ENCODE measurements at regions not wholly inside any gene's neighbourhood (a gene's known extent, or its start where the extent isn't known, plus 50 kb on each side); places are given as distances from the start of the nearest gene placed in this dataset.

DNA sequence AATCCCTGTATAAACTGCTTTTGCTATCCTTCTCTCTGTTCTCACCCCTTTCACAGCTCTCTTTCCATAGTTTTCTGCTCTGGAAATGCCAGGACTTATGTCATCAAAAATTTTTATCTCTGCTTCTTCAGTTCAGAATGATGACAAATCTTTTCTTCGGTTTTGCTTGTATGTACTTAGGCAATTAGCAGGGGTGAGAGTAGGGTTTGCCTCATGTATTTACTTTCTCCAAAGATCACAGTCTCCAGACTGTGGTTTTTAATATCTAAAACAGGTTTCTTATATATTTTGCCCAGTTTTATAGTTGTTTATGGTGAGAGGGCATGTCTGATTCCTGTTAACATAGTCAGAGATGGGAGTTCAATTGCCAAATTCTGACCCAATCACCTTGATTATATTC is 235.4 kb upstream of the LYPLAL1 start:
- DNase-seq (no peak), ATAC-seq (no peak)

GRCh38 chr1:218939095-218939494 is 234.6 kb upstream of the LYPLAL1 start:
- DNase-seq (no peak), ATAC-seq (no peak)

DNA sequence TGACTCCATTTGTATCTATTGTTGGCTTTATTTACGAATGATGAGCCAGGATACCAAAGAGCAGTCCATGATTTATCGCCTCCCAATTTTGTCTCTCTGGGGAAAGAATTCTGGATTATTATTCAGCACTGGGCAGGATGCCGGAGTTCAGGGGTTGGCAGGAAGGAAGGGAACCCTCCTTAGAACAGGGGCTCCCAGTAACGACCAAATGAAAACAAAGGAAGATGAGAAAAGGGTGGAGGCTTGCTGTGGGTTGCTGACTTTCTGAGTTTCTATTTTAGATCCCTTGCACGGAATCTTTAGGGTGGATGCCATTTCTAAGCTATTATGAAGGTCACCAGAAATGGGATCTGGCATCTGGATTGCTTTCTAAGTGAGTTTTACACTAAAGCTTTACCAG is 231.2 kb upstream of the LYPLAL1 start:
- ATAC-seq (no peak), DNase-seq (no peak)

DNA sequence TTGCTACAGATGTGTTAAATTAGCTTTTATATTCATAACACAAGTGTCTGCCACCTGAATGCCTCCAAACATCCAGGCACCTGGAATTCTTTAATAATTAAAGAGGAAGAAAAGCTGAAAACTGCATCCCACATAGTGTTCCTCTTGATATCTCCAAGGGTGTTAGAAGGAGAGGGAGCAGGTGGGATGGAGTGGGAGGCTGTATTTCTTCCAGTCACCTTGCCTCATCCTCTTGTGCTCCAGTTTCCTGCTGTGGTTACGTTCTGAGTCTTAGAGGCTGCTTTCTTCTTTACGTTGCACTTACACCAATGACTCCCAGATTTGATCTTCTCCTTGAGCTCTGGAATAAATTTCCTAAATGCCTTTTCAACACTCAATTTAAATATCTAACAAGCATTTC is 230.3 kb upstream of the LYPLAL1 start:
- ATAC-seq, result no peak
- DNase-seq, result no peak

DNA sequence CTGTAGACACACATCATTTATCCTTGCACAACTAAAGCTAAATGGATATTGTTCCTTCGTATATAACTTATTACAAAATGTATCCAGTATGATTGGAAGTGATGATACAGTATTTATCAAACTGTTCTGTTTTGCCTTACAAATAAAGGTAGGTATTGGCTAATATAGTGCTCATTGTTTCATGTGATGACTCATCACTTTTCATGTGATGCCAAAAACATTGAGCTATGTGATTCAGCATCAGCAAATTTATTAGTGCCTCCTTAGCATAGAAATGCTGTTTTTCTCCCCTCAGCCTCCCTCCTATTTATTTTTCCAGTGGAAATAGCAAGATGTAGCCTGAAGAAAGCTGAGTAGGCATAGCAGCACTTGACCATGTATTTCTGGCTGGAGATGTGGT is 228.6 kb upstream of the LYPLAL1 start:
- ATAC-seq (no peak), DNase-seq (no peak)

DNA sequence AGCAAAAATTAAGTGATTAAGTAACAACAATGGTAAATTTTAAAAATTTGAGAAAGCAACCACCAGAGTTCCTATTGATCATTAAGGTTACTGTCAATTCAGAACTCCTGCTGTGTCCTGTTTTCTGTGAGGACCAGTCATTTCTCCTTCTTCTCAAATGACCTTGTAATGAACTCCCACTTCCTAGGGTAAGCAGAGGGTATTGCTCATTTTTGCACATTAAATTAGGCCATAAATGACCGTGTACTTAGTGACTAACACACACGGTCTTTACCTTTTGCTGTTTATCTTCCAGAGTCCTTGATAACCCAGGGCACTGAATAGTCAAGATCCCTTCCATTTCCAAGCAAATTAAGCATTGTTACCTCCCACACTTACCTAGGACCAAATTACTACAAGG is 227.5 kb upstream of the LYPLAL1 start:
- DNase-seq (no peak), ATAC-seq (no peak)

DNA sequence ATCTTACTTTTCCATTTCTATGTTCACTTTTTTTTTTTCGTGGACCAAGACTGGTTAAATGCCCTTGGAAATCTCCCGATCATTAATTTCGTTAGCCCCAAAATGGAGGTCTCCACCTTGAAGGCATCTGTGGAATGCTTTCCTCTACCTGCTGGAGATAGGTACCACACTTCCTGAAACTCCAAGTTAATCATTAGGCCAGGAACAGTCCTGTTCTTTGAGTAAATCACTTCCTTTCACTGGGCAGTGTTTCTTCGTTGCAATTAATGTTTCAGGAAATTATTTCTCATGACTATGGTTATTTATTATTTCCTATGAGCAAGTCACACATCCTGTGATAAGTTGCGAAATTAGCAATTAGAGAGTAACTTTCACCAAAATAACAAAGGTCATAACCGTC is 225.2 kb upstream of the LYPLAL1 start:
- no peak for DNase-seq
- ATAC-seq, result no peak

GRCh38 chr1:218953386-218953785 is 220.3 kb upstream of the LYPLAL1 start:
- no peak for ATAC-seq

DNA sequence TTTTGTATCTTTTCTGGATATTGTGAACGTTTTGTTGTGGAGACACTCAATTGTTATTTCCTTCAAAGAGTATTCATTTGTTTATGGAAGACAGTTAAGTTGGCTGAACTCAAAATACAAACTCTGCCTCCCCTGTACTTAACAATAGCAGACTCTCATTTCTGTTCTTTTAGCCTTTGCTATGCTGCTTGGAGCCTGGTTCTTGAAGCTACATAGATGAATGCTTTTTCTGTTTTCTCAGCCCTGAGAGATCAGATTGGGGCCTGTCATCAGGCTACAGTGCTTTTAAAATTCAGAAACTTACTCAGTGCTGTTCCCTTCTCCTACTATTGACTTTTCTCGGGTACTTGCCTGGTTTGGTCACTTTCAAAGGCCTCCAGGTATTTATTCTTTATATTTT is 215.7 kb upstream of the LYPLAL1 start:
- ATAC-seq (no peak), DNase-seq (no peak)

More at GRCh38 chr1:218953386-218953785, 220.3 kb upstream of the LYPLAL1 start:
- DNase-seq, result no peak

DNA sequence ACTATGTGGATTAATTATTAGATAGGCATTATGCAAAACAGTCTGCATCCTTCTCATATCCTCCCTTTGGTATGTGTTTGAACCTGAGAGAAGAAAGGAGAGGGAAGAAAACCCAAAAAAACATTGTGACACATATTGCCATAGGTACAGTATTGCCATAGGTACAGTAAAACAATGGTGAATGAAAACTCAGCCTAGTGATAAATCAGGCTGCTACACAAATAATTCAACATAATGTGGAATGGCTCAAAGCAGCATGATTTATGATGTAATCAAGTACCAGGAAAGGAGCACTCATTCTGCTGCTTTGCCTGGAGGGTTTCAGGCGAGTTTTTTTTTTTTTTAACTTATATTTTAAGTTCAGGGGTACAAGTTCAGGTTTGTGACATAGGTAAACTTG is 213.9 kb upstream of the LYPLAL1 start:
- DNase-seq, result no peak
- no peak for ATAC-seq

DNA sequence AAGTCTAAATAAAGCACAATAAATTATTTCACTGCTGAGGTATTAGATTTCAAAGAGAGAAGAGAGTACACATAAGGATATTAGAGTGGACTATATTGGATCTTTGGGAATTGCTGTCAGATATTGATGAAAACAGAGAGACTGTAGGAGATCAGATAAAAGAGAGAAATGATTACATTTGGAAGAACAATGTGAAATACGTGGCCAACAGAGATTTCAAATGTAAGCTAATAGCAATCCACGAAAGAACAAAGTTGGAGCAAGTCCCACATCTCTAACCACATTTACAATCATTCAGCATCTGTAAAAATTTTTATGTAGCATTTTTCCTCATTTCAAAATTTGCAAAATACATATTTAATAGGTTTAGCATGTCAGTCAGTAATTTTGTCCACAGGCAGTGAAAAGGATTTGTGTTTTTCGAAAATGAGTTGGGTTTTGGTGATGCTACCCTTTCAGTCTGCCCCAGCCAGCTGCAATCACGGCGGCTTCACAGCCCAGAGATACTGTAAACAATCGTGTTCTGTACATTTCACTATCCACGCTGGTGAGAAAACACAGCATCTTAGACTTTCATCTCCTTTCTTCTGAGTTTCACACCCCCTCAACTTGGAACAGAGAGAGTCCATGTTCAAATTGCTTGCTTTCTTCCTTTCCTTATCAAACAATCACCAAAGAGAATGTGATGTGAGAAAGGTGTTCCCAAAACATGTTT is 209.1 kb upstream of the LYPLAL1 start:
- ATAC-seq (no peak), DNase-seq (no peak)

GRCh38 chr1:218965821-218966220 is 207.9 kb upstream of the LYPLAL1 start:
- no peak for DNase-seq
- ATAC-seq, result no peak

GRCh38 chr1:218967254-218967653 is 206.4 kb upstream of the LYPLAL1 start:
- DNase-seq, result no peak
- no peak for ATAC-seq

GRCh38 chr1:218967836-218968235 is 205.8 kb upstream of the LYPLAL1 start:
- DNase-seq, result no peak
- ATAC-seq, result no peak

DNA sequence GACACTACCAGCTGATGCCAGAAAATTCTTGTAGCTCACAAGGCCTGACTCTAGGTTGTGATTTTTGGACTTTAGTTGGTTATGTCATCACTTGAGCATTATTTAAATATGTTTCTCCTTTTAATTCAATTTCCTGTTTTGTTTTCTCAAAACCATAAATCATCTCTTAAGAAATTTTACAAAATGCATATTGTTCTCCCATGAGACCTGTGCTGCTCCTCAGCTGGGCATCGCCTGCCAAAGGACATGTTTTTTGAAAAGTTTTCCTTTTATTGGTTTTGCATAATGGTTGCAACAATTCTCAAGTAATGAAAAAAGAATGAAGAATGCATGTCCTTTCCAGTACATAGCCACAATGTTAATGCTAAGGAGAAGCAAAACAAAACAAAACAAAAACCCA is 204.7 kb upstream of the LYPLAL1 start:
- no peak for ATAC-seq
- DNase-seq, result no peak

- no peak for DNase-seq
- no peak for ATAC-seq
Measured at GRCh38 chr1:218970397-218970990, 203.2 kb upstream of the LYPLAL1 start.

- DNase-seq (no peak), ATAC-seq (no peak)
Measured at GRCh38 chr1:218971156-218971555, 202.5 kb upstream of the LYPLAL1 start.

- DNase-seq, result no peak
- ATAC-seq, result no peak
Measured at GRCh38 chr1:218980881-218981280, 192.8 kb upstream of the LYPLAL1 start.

GRCh38 chr1:218982482-218982881 is 191.2 kb upstream of the LYPLAL1 start:
- no peak for ATAC-seq
- no peak for DNase-seq

DNA sequence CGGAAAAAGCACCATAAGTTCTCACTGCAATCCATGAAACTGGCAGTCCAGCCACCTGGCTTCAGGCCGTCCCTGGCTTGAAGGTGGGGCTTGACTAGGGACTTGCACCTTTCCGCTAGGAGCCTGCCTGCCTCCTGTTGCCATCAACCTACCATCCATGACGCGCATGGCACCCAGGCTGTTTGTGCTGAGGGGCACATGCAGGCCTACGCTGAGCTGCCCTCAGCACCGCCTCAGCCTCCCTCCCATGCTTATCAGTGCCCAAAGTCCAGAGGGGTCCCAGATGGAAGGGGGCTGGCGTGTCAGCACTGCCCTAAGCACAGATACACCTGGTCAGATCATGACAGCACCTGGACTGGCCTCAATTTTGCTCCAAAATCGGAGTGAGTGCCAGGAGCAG is 190.2 kb upstream of the LYPLAL1 start:
- DNase-seq (no peak), ATAC-seq (no peak)

DNA sequence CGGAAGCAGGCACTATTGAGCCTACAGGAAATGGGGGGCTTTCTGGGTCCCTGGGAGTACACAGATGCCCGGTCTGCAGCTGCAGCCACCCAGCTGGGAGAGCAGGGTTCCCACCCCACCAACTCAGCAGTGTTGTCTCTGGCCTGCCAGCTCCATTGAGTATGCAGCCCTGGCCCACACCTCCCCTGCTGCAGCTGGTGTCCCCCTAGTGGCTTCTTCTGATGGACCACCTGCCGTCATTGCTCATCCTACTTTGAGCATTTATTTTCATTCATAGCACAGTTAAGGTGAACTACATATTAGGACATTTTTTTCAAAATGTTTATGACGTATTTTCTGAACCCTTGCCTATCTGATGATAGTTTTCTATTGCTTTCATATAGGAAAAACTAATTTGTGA is 189.8 kb upstream of the LYPLAL1 start:
- no peak for ATAC-seq
- DNase-seq, result no peak

GRCh38 chr1:218985424-218985984 is 188.2 kb upstream of the LYPLAL1 start:
- ATAC-seq (no peak), DNase-seq (no peak)

DNA sequence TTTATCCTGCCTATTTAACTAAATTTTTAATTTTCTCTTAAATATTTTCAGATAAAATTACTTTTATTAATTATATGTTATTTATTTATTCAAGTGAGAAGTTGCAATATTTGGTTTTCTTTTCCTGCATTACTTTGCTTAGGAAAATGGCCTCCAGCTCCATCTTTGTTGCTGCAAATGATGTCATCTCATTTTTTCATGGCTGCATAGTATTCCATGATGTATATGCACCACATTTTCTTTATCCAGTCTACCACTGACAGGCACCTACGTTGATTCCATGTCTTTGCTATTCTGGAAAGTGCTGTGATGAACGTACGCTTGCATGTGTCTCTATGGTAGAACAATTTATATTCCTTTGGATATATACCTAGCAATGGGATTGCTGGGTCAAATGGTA is 186.9 kb upstream of the LYPLAL1 start:
- DNase-seq (no peak), ATAC-seq (no peak)

- ATAC-seq (no peak), DNase-seq (no peak)
Measured at GRCh38 chr1:218990019-218990418, 183.7 kb upstream of the LYPLAL1 start.
